MG63 (cell line): ENCODE measurements at regions not wholly inside any gene's neighbourhood (a gene's known extent, or its start where the extent isn't known, plus 50 kb on each side); places are given as distances from the start of the nearest gene placed in this dataset.
"Not testable (repeated sequence)": the region's sequence is repeated elsewhere in the genome, so short reads cannot be mapped to it uniquely, and the experiment has no call there.

Source experiments
- DNase-seq: peaks from one replicate; pipeline ENCODE4 v3.0.0-alpha.2; 2020
- H3K27me3 ChIP-seq: fragments of 250-450 bp; sonication (Bioruptor Pico); 2 replicates; pipeline ENCODE4 v1.5.1; 2020; ENCODE audit warnings: mild to moderate bottlenecking, moderate library complexity
- H3K36me3 ChIP-seq: fragments of 250-450 bp; sonication (Bioruptor Pico); 2 replicates; pipeline ENCODE4 v1.5.1; 2020; ENCODE audit warnings: mild to moderate bottlenecking, moderate library complexity
- H3K4me3 ChIP-seq: fragments of 250-450 bp; sonication (Bioruptor Pico); 2 replicates; pipeline ENCODE4 v1.5.1; 2020; ENCODE audit warnings: mild to moderate bottlenecking, moderate library complexity
- H3K9me3 ChIP-seq: fragments of 250-450 bp; sonication (Bioruptor Pico); 2 replicates; pipeline ENCODE4 v1.5.1; 2020; ENCODE audit warnings: mild to moderate bottlenecking, moderate library complexity

GRCh38 chr16:66260522-66261254 lies 105.8 kb upstream of the CDH5 start:
- Histone ChIP-seq H3K27me3 (no peaks in the 10 kb centered on the region), H3K9me3 (no peaks in the 10 kb centered on the region), H3K4me3 (no peak overlapping the region), H3K36me3 (no peaks in the 10 kb centered on the region)
- no peak for DNase-seq

GRCh38 chr16:66258916-66259845 lies 107.3 kb upstream of the CDH5 start:
- H3K4me3 ChIP-seq: no peak overlapping the region
- H3K27me3 ChIP-seq: no peaks in the 10 kb centered on the region
- no peaks in the 10 kb centered on the region for H3K36me3 ChIP-seq
- no peak for DNase-seq
- no peaks in the 10 kb centered on the region for H3K9me3 ChIP-seq

GRCh38 chr16:66256919-66257318 lies 109.6 kb upstream of the CDH5 start:
- Histone ChIP-seq H3K9me3 (no peaks in the 10 kb centered on the region), H3K4me3 (no peak overlapping the region), H3K27me3 (no peaks in the 10 kb centered on the region), H3K36me3 (no peaks in the 10 kb centered on the region)
- DNase-seq: no peak

GRCh38 chr16:66255647-66256046 lies 110.8 kb upstream of the CDH5 start:
- DNase-seq: no peak
- no peak overlapping the region for H3K4me3 ChIP-seq
- H3K27me3 ChIP-seq: no peaks in the 10 kb centered on the region

GRCh38 chr16:66254751-66255150 lies 111.7 kb upstream of the CDH5 start:
- H3K9me3 ChIP-seq: no peaks in the 10 kb centered on the region
- H3K4me3 ChIP-seq: no peak overlapping the region
- H3K27me3 ChIP-seq: no peaks in the 10 kb centered on the region
- no peaks in the 10 kb centered on the region for H3K36me3 ChIP-seq
- no peak for DNase-seq

More at GRCh38 chr16:66255647-66256046, 110.8 kb upstream of the CDH5 start:
- no peaks in the 10 kb centered on the region for H3K36me3 ChIP-seq
- no peaks in the 10 kb centered on the region for H3K9me3 ChIP-seq

GRCh38 chr16:66254106-66254505 lies 112.4 kb upstream of the CDH5 start:
- no peak for DNase-seq
- no peak overlapping the region for H3K4me3 ChIP-seq
- no peaks in the 10 kb centered on the region for H3K9me3 ChIP-seq
- no peaks in the 10 kb centered on the region for H3K27me3 ChIP-seq
- H3K36me3 ChIP-seq: no peaks in the 10 kb centered on the region

- no peak overlapping the region for H3K4me3 ChIP-seq
- no peaks in the 10 kb centered on the region for H3K36me3 ChIP-seq
- no peaks in the 10 kb centered on the region for H3K9me3 ChIP-seq
- no peaks in the 10 kb centered on the region for H3K27me3 ChIP-seq
- no peak for DNase-seq
Observed at GRCh38 chr16:66251476-66252160, 114.9 kb upstream of the CDH5 start.

- Histone ChIP-seq H3K27me3 (no peaks in the 10 kb centered on the region), H3K9me3 (no peaks in the 10 kb centered on the region), H3K36me3 (no peaks in the 10 kb centered on the region), H3K4me3 (no peak overlapping the region)
- DNase-seq: peak; percentile 73
Observed at GRCh38 chr16:66250686-66251431, 115.6 kb upstream of the CDH5 start.

GRCh38 chr16:66247516-66248481 lies 118.7 kb upstream of the CDH5 start:
- H3K4me3 ChIP-seq: no peak overlapping the region
- H3K36me3 ChIP-seq: no peaks in the 10 kb centered on the region
- no peaks in the 10 kb centered on the region for H3K27me3 ChIP-seq
- no peaks in the 10 kb centered on the region for H3K9me3 ChIP-seq
- peak; percentile 82 for DNase-seq

- H3K27me3 ChIP-seq: no peaks in the 10 kb centered on the region
- no peaks in the 10 kb centered on the region for H3K36me3 ChIP-seq
- H3K4me3 ChIP-seq: no peak overlapping the region
- DNase-seq: no peak
- no peaks in the 10 kb centered on the region for H3K9me3 ChIP-seq
Observed at GRCh38 chr16:66245868-66246267, 120.6 kb upstream of the CDH5 start.

- no peak for DNase-seq
- no peaks in the 10 kb centered on the region for H3K9me3 ChIP-seq
Observed at GRCh38 chr16:66245072-66245471, 121.4 kb upstream of the CDH5 start.

GRCh38 chr16:66242672-66243071 lies 123.8 kb upstream of the CDH5 start:
- no peak for DNase-seq
- Histone ChIP-seq H3K9me3 (no peaks in the 10 kb centered on the region), H3K36me3 (no peaks in the 10 kb centered on the region), H3K4me3 (no peak overlapping the region), H3K27me3 (no peaks in the 10 kb centered on the region)

More at GRCh38 chr16:66245072-66245471, 121.4 kb upstream of the CDH5 start:
- Histone ChIP-seq H3K36me3 (no peaks in the 10 kb centered on the region), H3K27me3 (no peaks in the 10 kb centered on the region), H3K4me3 (no peak overlapping the region)

GRCh38 chr16:66242206-66242605 lies 124.3 kb upstream of the CDH5 start:
- not testable (repeated sequence) for DNase-seq, H3K36me3 ChIP-seq, H3K27me3 ChIP-seq

GRCh38 chr16:66240631-66241395 lies 125.7 kb upstream of the CDH5 start:
- no peak overlapping the region for H3K4me3 ChIP-seq
- no peak for DNase-seq
- H3K27me3 ChIP-seq: no peaks in the 10 kb centered on the region
- no peaks in the 10 kb centered on the region for H3K9me3 ChIP-seq
- no peaks in the 10 kb centered on the region for H3K36me3 ChIP-seq

More at GRCh38 chr16:66242206-66242605, 124.3 kb upstream of the CDH5 start:
- H3K4me3 ChIP-seq, H3K9me3 ChIP-seq: not testable (repeated sequence)

- no peak for DNase-seq
- no peak overlapping the region for H3K4me3 ChIP-seq
- no peaks in the 10 kb centered on the region for H3K9me3 ChIP-seq
- H3K36me3 ChIP-seq: no peaks in the 10 kb centered on the region
- H3K27me3 ChIP-seq: no peaks in the 10 kb centered on the region
Observed at GRCh38 chr16:66240088-66240487, 126.4 kb upstream of the CDH5 start.
